HCT116 (cell line): ENCODE measurements at regions not wholly inside any gene's neighbourhood (a gene's known extent, or its start where the extent isn't known, plus 50 kb on each side); places are given as distances from the start of the nearest gene placed in this dataset.

Source experiments
- EZH2 ChIP-seq: fragments of 200-600 bp; sonication (generic); IDR thresholded peaks from 2 replicates; pipeline ENCODE4 v1.6.1; 2017; ENCODE audit warnings: antibody characterized with exemption, mixed run types
- SP1 ChIP-seq: IDR thresholded peaks from 2 replicates; pipeline ENCODE4 v1.6.1; 2012; ENCODE audit warnings: low read depth
- TF ChIP-seq, protein P1 (sequence below), 3 experiments: fragments of 200-600 bp in 1 of 3; sonication (generic) in 1 of 3; IDR thresholded peaks in 2 of 3; conservative IDR thresholded peaks in 1 of 3; 2 replicates each; pipeline ENCODE4 v1.5.1; 2012 to 2017; ENCODE audit warnings: low read depth in 2 of 3, low read length in 2 of 3, antibody characterized with exemption in 1 of 3, borderline replicate concordance in 1 of 3, control low read depth in 1 of 3, mild to moderate bottlenecking in 1 of 3, mixed read lengths in 1 of 3, mixed run types in 1 of 3, moderate library complexity in 1 of 3; ENCODE audit not compliant: insufficient read depth in 1 of 3

DNA sequence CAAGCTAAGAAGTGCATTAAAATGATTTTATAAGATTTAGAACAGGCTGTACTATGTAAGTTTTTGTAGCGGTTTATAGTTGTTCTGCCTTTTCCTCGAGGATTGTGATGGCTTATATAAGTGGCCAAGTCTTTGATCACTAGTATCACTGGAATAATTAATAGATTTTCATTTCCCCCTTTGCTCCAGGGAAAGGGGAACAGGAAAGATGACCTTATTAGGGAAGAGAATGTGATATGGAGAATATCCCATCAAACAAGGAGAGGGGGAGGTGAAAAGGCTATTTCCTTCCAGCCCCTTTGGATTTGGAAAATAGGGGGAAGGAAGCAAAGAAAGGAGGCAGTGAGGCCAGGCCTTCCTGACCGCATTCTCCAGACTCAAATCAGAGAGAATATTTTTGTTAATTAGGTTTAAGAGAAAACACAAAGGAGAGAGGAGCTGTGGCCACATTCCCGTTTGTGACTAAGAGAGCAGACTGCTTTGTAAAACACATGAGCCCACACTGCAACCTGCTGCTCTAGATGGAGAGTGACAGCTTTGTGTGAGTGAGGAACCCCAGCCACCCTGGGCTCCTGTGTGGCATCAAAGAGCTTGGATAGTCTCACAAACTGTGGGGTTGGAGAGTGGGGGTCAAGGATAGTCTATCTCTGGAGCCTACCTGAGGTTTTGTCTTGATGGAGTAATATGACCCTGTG is 359.5 kb downstream of the DTWD2 start:
- TF ChIP-seq, protein P1, sequence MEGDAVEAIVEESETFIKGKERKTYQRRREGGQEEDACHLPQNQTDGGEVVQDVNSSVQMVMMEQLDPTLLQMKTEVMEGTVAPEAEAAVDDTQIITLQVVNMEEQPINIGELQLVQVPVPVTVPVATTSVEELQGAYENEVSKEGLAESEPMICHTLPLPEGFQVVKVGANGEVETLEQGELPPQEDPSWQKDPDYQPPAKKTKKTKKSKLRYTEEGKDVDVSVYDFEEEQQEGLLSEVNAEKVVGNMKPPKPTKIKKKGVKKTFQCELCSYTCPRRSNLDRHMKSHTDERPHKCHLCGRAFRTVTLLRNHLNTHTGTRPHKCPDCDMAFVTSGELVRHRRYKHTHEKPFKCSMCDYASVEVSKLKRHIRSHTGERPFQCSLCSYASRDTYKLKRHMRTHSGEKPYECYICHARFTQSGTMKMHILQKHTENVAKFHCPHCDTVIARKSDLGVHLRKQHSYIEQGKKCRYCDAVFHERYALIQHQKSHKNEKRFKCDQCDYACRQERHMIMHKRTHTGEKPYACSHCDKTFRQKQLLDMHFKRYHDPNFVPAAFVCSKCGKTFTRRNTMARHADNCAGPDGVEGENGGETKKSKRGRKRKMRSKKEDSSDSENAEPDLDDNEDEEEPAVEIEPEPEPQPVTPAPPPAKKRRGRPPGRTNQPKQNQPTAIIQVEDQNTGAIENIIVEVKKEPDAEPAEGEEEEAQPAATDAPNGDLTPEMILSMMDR (IDR thresholded peaks at IDR 0.05 in 2 of 3, conservative IDR thresholded peaks at IDR 0.05 in 1 of 3; ENCODE audit: borderline replicate concordance in 1 of 3, insufficient read depth in 1 of 3, low read depth in 2 of 3, low read length in 2 of 3): no peak
- TF ChIP-seq SP1 (no peak), EZH2 (no peak)
